C4-2B (cell line): ENCODE measurements at regions not wholly inside any gene's neighbourhood (a gene's known extent, or its start where the extent isn't known, plus 50 kb on each side); places are given as distances from the start of the nearest gene placed in this dataset.

Experiments used
- H3K27ac ChIP-seq: fragments of 450-650 bp; 2 replicates; pipeline ENCODE4 v1.5.1; 2017
- CTCF ChIP-seq: fragments of 450-650 bp; conservative IDR thresholded peaks from 2 replicates; pipeline ENCODE4 v1.5.1; 2017; ENCODE audit warnings: mild to moderate bottlenecking
- ZFX ChIP-seq: fragments of 450-650 bp; IDR thresholded peaks from 2 replicates; pipeline ENCODE4 v1.6.1; 2017

GRCh38 chr1:5522531-5523145 is 469.6 kb downstream of the NPHP4 start:
- no peak for TF ChIP-seq CTCF
- TF ChIP-seq ZFX = no peak
- no peak overlapping the region for H3K27ac ChIP-seq

GRCh38 chr1:5519366-5520135 is 472.7 kb downstream of the NPHP4 start:
- no peak overlapping the region for H3K27ac ChIP-seq
- no peak for TF ChIP-seq CTCF
- no peak for TF ChIP-seq ZFX

- TF ChIP-seq CTCF = no peak
- TF ChIP-seq ZFX = no peak
- no peak overlapping the region for H3K27ac ChIP-seq
These were observed 475.5 kb downstream of the NPHP4 start for GRCh38 chr1:5516756-5517155.

- no peak overlapping the region for H3K27ac ChIP-seq
- TF ChIP-seq CTCF (no peak), ZFX (no peak)
These were observed 476.7 kb downstream of the NPHP4 start for GRCh38 chr1:5515501-5515900.

GRCh38 chr1:5514527-5515183 is 477.6 kb downstream of the NPHP4 start:
- TF ChIP-seq CTCF = peak; percentile 100
- TF ChIP-seq ZFX = no peak
- no peak overlapping the region for H3K27ac ChIP-seq

- TF ChIP-seq ZFX (no peak), CTCF (no peak; the same call in 1 of the 2 replicates)
- no peak overlapping the region for H3K27ac ChIP-seq
These were observed 478.2 kb downstream of the NPHP4 start for GRCh38 chr1:5513846-5514526.

DNA sequence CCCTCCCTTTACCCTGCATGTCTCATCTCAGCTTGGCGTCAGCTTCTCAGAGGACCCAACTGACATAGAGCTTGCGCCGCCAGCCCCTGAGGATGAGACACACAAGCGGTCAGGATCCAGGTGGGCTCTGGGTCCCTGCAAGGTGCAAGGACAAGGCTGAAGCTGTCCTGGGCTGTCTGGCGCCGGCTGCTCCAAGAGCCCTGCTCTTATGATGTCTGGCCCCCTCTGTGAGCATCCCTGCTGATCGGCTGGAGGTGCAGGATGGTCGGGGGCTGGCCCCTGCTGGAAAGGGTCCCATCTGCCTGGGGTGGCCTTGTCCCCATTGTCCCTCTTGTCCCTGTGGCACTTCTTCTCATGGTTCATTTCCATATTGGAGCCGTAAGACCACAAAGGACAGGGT is 479.0 kb downstream of the NPHP4 start:
- TF ChIP-seq CTCF = no peak
- TF ChIP-seq ZFX = no peak
- H3K27ac ChIP-seq = no peak overlapping the region
